ENCODE measurements at regions not wholly inside any gene's neighbourhood (a gene's known extent, or its start where the extent isn't known, plus 50 kb on each side); places are given as distances from the start of the nearest gene placed in this dataset.

GRCh38 chr12:115306380-115306779, 622.4 kb upstream of the TBX3 start:
- Mint-ChIP-seq H3K4me3 (no peak overlapping the region), H3K36me3 (no peaks in the 10 kb centered on the region), H3K9me3 (peaks cover 2% of the 10 kb centered on the region), H3K27ac (no peak overlapping the region), H3K4me1 (no peaks in the 10 kb centered on the region), H3K27me3 (ENCODE audit: insufficient read depth, low read depth) (no peaks in the 10 kb centered on the region)
- H3K4me2 ChIP-seq, result no peak overlapping the region
- TF ChIP-seq EZH2phosphoT487 (IDR thresholded peaks at IDR 0.05) (no peak), EZH2 (IDR thresholded peaks at IDR 0.05) (no peak), CTCF (IDR thresholded peaks at IDR 0.05) (no peak)
- no peak overlapping the region for H3K27ac ChIP-seq
- no peaks in the 10 kb centered on the region for H3K4me1 ChIP-seq
- DNase-seq (ENCODE audit: low spot score), result no peak
- H3F3A ChIP-seq (ENCODE audit: low read depth), result no peaks in the 10 kb centered on the region
- H3K79me2 ChIP-seq (ENCODE audit: low read depth), result no peaks in the 10 kb centered on the region
- no peak overlapping the region for H3K9ac ChIP-seq
- no peaks in the 10 kb centered on the region for H3K36me3 ChIP-seq
- no peak overlapping the region for H2AFZ ChIP-seq (replicated peaks)
- H4K20me1 ChIP-seq (ENCODE audit: low read depth), result no peaks in the 10 kb centered on the region
- no peak overlapping the region for H3K4me3 ChIP-seq
- H3K27me3 ChIP-seq, result no peaks in the 10 kb centered on the region
- H3K9me3 ChIP-seq (ENCODE audit: low read depth), result no peaks in the 10 kb centered on the region

- Histone ChIP-seq H3K27ac (no peak overlapping the region), H3K4me3 (no peak overlapping the region), H3K36me3 (no peaks in the 10 kb centered on the region), H3K4me2 (no peak overlapping the region), H3K4me1 (no peaks in the 10 kb centered on the region), H3K9me3 (ENCODE audit: low read depth) (no peaks in the 10 kb centered on the region), H3F3A (ENCODE audit: low read depth) (no peaks in the 10 kb centered on the region), H3K9ac (no peak overlapping the region), H2AFZ (replicated peaks) (no peak overlapping the region), H3K27me3 (no peaks in the 10 kb centered on the region), H3K79me2 (ENCODE audit: low read depth) (no peaks in the 10 kb centered on the region), H4K20me1 (ENCODE audit: low read depth) (no peaks in the 10 kb centered on the region)
- no peak overlapping the region for H3K4me3 Mint-ChIP-seq
- no peak overlapping the region for H3K27ac Mint-ChIP-seq
- no peaks in the 10 kb centered on the region for H3K27me3 Mint-ChIP-seq (ENCODE audit: insufficient read depth, low read depth)
- no peaks in the 10 kb centered on the region for H3K4me1 Mint-ChIP-seq
- H3K36me3 Mint-ChIP-seq, result no peaks in the 10 kb centered on the region
- no peak for TF ChIP-seq EZH2 (IDR thresholded peaks at IDR 0.05)
- TF ChIP-seq EZH2phosphoT487 (IDR thresholded peaks at IDR 0.05), result no peak
- TF ChIP-seq CTCF (IDR thresholded peaks at IDR 0.05), result no peak
- H3K9me3 Mint-ChIP-seq, result peaks cover 2% of the 10 kb centered on the region
- DNase-seq (ENCODE audit: low spot score), result no peak
Measured at GRCh38 chr12:115305867-115306266, 621.9 kb upstream of the TBX3 start.

GRCh38 chr12:115305275-115305674, 621.3 kb upstream of the TBX3 start:
- no peak overlapping the region for H2AFZ ChIP-seq (replicated peaks)
- no peaks in the 10 kb centered on the region for H3K79me2 ChIP-seq (ENCODE audit: low read depth)
- no peak for DNase-seq (ENCODE audit: low spot score)
- peaks cover 2% of the 10 kb centered on the region for H3K9me3 Mint-ChIP-seq
- no peak overlapping the region for H3K27ac ChIP-seq
- TF ChIP-seq CTCF (IDR thresholded peaks at IDR 0.05) (no peak), EZH2 (IDR thresholded peaks at IDR 0.05) (no peak), EZH2phosphoT487 (IDR thresholded peaks at IDR 0.05) (no peak)
- H3K36me3 Mint-ChIP-seq, result no peaks in the 10 kb centered on the region
- H3K36me3 ChIP-seq, result no peaks in the 10 kb centered on the region
- no peaks in the 10 kb centered on the region for H3K27me3 ChIP-seq
- H3F3A ChIP-seq (ENCODE audit: low read depth), result no peaks in the 10 kb centered on the region
- H3K4me2 ChIP-seq, result no peak overlapping the region
- H3K4me1 Mint-ChIP-seq, result no peaks in the 10 kb centered on the region
- H3K4me1 ChIP-seq, result no peaks in the 10 kb centered on the region
- no peak overlapping the region for H3K4me3 Mint-ChIP-seq
- no peak overlapping the region for H3K27ac Mint-ChIP-seq
- H3K4me3 ChIP-seq, result no peak overlapping the region
- no peaks in the 10 kb centered on the region for H3K9me3 ChIP-seq (ENCODE audit: low read depth)
- H3K27me3 Mint-ChIP-seq (ENCODE audit: insufficient read depth, low read depth), result no peaks in the 10 kb centered on the region
- no peaks in the 10 kb centered on the region for H4K20me1 ChIP-seq (ENCODE audit: low read depth)
- H3K9ac ChIP-seq, result no peak overlapping the region
